GM18867 (cell line): ENCODE measurements at regions not wholly inside any gene's neighbourhood (a gene's known extent, or its start where the extent isn't known, plus 50 kb on each side); places are given as distances from the start of the nearest gene placed in this dataset.
"Not testable (repeated sequence)": the region's sequence is repeated elsewhere in the genome, so short reads cannot be mapped to it uniquely, and the experiment has no call there.

ENCODE experiments used
- ATAC-seq: cut with Tn5 transposase; IDR thresholded peaks from one replicate; pipeline ENCODE4 v1.9.1; 2021; ENCODE audit warnings: mild to moderate bottlenecking, moderate library complexity; ENCODE audit not compliant: unreplicated experiment

DNA sequence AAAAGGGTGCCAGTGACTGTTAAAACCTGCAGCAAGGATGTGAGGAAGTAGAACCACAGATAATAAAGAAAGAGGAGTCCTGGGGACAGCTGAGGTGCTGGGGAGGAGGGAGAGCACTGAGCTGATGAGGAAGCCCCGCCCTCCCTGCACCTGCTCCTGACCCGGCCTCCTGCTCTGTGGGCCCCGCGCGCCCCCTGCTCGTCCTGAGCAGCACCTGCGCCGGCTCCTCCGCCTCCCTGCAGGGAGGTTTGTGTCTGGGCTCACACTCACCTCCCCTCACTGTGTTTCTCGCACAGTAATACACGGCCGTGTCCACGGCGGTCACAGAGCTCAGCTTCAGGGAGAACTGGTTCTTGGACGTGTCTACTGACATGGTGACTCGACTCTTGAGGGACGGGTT is 797.6 kb downstream of the TMEM121 start:
- ATAC-seq = not testable (repeated sequence)

DNA sequence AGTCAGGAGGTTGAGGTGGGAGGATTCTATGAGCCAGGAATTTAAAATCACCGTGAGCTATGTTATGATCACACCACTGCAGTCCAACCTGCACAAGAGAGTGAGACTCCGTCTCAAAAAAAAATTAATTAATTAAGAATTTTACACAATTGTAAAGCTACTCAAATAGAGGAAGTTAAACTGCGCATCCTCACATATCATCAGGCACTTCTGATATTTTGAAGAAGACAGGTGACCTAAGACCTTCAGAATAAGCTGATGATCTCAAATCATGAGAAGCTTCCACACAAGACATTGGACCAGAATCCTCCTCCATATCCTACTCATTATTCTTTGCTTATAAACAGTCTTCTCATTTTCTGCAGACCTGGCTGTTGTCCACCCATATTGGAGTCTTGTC is 800.9 kb downstream of the TMEM121 start:
- no peak for ATAC-seq

DNA sequence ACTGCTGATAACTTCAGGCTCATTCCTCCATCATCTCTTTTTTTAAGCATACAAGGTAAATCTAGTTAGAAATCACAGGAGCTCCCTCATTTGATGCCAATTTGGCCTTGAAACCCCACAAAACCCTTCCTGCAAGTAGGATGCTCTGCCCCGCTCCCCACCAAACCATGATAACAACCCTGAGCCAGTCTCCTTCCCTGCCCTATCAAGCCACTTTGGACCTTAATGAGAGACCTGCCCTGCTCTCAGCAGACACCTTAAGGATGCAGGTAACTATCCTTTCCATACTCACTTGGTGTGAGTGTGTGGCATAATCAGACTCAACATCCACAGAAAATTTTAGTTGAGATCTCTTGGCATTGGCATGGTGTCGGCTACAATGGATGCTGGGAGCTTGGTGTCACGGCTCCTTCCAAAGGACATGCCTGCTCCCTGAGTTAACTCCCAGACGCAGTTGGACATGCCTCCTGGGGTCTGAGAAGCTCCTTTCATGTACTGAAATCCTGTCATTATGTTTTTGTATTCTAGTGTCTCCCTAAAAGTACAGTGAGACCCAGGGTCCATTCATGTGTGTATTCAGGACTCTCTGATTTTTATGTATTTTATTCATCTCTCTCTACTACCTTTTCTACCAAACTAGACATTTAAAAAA is 801.4 kb downstream of the TMEM121 start:
- ATAC-seq = not testable (repeated sequence)

DNA sequence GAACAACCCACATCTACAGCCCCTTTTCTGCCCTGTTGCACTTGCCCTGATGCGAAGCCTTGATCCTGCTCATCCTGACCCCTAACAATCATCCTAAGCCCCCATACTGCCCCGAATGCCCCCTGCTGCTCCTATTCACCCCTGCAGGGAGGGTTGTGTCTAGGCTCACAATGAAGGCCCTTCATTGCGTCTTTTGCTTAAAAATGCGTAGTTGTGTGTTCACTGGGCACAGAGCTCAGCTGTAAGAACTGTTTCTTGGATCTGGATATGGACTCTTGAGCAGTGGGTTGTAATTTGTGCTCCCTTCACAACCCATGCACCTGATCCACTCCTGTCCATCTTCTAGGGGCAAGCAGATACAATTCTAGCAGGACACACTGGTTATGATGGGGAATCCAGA is 802.9 kb downstream of the TMEM121 start:
- ATAC-seq = not testable (repeated sequence)

DNA sequence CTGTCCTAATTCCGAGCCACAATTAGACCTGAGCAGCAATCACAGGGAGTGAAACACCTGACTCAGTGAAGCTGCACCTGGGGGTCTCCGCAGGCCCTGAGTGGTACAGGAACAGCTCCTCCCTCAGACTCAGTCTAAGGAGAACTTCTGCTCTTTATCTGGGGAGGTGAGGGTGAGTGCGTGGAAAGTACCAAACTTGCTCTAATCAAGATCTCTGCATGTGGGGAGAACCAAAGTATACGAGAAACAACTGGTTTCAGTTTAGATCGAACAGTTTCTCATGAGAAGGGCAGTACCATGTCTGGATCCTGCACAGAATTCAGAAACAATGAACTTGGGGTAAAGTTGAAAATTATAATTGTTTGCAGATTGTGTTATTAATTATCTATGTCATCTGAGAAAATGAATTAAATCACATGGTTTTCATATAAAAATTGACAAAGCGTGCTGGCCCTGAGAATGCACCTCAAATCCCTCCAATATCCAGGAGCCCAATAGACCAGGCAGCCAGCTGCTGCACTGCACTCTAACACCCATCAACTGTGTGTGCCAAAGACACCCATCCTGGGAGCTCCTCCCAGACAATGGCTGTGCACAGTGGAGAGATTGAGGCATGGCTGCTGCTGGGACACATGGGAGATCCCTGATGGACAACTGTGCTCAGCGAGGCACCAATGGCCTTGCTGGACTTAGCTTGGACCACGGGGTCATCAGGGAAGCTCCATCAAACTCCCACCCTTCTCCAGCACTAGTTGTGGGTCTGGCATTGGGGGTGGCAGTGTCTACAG is 803.8 kb downstream of the TMEM121 start:
- not testable (repeated sequence) for ATAC-seq

DNA sequence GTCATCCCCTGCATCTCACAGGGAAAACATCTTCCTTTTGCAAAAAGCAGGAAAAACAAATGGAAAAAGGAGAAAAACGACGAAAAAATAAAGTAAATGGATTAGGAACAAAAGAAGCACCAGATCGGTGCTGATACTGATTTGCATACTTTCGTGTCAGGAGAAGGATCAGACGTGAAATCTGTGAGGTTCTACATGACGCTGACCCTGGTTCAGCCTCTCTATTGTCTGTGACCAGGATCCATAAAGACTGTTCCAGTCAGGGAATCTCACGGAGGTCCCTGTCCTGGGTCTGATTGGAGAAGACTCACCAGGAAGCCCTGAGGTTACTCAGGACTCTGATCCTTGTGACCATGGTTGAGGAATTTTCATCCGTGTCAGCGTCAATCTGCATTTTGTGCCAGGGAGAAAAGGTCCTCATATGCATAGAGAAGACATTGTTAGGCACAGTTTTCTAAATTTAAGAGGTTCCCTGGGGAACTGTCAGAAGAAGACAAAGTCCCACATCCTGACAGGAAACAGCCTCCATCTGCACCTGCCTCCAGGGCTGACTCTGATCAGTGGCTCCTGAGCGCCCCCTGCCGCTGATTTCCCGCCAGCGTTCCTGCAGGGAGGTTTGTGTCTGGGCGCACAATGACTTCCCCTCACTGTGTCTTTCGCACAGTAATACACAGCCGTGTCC is 808.2 kb downstream of the TMEM121 start:
- ATAC-seq = not testable (repeated sequence)

DNA sequence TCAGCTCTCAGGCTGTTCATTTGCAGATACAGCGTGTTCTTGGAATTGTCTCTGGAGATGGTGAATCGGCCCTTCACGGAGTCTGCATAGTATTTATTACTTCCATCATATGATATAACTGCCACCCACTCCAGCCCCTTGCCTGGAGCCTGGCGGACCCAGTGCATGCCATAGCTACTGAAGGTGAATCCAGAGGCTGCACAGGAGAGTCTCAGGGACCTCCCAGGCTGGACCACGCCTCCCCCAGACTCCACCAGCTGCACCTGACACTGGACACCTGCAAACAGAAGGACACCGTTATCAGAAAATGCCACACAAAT is 808.7 kb downstream of the TMEM121 start:
- not testable (repeated sequence) for ATAC-seq

DNA sequence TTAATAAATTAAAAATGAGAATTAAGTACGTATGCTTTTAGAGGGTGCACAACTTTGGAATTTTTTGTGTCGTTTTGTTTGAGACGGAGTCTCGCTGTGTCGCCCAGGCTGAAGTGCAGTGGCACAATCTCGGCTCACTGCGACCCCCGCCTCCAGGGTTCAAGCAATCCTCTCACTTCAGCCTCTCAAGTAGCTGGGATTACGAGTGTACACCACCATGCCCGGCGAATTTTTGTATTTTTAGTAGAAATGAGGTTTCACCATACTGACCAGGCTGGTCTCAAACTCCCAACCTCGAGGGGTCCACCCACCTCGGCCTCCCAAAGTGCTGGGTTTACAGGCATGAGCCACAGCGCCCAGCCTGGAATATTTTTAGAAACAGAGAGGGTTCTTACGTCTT is 812.4 kb downstream of the TMEM121 start:
- not testable (repeated sequence) for ATAC-seq

DNA sequence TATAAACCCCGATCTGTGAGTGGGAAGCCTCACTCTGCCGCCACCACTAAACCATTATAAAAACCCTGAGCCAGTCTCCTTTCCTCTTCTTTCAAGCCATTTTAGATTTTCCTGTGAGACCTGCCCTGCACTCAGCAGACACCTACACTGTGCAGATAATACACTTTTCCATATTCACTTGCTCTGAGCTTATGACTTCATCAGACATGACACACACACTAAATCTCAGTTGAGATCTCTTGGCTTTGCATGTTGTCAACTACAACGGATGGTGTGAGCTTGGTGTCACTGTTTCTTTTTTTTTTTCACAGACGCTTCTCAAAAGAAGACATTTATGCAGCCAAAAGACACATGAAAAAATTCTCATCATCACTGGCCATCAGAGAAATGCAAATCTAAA is 814.3 kb downstream of the TMEM121 start:
- not testable (repeated sequence) for ATAC-seq

DNA sequence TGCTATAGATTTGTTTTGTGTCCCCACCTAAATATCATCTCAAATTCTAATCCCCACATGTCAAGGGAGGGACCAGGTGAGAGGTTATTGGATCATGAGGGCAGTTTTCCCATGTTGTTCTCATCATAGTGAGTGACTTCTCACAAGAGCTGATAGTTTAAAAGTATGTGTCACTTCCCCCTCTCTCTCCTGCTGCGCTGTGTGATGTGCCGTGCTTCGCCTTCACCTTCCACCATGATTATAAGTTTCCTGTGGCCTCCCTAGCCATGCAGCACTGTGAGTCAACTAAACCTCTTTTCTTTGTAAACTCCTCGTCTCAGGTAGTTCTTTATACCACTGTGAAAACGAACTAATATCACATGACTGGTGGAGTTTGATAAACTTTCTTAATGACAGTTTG is 814.8 kb downstream of the TMEM121 start:
- ATAC-seq = not testable (repeated sequence)

DNA sequence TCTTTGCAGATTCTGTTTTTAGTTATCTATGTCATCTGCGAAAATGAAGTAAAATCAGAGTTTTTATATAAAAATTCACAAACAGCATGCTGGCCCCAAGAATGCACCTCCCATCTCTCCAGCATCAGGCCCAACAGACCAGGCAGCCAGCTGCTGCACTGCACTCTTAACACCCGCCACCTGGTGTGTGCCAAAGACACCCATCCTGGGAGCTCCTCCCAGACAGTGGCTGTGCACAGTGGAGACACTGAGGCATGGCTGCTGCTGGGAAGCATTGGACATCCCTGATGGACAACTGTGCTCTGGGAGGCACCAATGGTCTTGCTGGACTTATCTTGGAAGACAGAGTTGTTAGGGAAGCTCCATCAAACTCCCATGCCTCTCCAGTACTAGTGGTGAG is 817.2 kb downstream of the TMEM121 start:
- ATAC-seq = no peak

DNA sequence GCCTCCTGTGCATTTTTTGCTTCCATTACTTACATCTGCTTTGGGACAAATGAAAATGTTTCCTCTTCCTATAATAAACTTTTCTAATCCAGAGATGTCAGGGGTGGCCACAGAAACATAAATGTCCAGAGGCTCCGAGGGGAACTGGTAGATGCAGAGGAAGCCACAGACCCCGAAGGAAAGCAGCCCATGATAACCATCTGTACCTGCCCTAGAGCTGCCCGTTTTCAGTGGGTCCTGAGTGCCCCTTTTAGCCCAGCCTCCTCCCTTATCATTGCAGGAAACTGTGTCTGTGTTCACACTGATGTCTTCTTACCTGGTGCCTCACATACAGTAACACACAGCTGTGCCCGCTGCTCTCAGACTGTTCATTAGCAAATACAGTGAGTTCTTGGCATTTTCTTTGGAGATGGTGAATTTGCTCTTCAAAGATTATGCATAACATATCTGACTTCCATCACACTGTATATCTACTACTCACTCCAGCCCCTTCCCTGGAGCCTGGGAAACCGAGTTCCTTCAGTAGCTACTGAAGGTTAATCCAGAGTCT is 817.8 kb downstream of the TMEM121 start:
- ATAC-seq = not testable (repeated sequence)

DNA sequence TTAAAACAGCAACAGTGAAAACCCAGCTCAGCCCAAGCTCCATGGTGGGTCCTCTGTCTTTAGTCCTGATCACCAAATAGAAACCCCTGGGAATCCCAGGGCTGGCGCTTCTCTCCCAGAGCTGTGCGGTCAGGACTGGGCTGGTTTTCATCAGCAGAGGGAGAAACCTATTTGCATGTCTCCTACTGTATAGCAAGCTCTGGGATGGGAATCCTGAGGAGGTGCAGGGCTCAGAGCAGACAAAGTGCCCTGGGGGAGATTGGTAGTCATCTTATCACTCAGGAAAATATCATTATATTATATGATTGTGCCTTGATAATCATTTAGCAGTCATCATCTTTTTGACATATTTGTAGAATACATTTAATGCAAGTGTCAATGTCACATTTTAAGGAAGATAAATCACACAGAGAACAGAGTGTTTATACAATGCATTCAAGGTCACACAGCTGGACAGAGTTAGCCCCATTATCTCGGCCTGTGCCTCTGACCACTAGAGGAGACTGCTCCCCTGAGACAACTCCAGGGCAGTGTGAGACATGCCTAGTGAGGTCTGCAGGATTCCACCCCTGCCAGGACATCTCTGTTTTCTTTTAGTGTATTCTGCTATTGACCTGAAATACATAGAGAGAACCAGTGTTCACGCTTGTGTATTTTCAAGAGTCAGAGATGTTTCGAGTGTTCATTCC is 818.6 kb downstream of the TMEM121 start:
- ATAC-seq = not testable (repeated sequence)

DNA sequence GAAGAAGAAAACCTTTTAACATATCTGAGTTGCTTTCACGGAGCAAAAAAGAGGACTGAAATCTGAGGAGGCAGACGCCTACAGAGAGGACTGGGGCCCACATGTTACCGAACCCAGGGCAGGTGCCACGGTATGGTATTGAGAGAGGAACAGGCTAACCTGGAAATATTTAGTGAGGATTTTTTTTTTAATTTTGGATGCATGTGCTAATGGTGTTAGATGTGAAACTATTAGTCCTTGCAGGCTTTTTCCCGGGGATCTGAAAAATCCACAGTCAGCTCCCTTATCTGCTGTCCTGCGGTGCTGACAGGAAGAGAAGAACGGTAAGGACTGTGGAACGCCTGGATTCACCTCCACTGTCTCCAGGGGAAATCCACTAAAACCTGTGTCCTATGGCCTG is 819.7 kb downstream of the TMEM121 start:
- no peak for ATAC-seq

DNA sequence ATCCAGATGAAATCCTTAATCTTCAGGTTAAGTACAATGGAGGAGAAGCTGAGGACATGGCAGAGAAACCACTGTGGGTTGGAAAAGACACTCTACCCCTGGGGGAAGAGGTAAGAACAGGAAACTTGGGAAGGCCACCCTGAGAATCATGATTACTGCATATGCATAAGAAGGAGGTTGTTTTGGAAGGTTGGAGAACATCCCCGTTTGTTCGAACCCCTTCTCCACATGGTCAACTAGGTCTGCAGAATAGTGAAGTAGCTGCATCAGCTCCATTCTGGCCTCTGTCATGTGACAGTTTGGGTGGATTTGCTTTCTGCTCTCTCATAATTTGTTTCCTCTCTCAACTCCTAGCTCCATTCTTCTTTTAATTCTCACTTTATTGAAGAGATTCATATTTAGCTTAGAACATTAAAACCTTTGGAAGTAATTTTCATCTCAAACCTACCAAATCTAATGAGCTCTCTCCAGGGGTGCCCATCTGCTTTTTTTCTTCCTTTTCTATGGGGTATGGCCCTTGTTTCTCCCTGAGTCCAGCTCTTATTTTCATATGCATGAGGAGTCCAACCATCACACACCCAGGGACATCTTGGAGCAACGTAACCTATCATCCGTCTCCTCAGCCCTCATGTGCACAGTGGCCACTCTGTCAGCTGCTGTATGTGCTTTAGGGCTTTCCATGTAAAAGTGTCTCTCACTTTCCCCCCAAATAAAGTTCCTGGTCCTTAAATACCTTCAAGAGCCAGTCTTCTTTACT is 820.3 kb downstream of the TMEM121 start:
- no peak for ATAC-seq

DNA sequence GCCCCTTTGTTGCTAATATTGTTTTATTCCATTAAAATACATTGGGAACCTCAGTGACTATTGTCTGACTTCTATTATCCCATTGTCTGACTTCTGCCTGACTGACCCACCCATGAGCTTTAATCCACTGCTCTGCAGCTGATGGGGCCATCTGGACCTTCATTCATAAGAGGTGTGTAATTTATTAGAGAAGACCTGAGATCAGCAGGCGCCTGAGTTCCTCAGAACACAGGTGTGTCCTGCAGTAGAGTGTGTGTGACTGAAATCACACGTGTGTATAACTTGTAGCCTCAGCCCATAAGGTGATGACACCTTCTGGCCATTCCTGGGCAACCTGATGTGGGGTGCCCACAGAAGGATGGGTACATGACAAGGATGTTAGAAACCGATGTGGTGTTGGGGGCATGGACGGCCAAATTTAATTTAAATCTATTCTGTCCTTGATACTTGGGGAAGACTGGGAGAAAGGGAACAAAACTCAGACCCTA is 821.0 kb downstream of the TMEM121 start:
- ATAC-seq = no peak

DNA sequence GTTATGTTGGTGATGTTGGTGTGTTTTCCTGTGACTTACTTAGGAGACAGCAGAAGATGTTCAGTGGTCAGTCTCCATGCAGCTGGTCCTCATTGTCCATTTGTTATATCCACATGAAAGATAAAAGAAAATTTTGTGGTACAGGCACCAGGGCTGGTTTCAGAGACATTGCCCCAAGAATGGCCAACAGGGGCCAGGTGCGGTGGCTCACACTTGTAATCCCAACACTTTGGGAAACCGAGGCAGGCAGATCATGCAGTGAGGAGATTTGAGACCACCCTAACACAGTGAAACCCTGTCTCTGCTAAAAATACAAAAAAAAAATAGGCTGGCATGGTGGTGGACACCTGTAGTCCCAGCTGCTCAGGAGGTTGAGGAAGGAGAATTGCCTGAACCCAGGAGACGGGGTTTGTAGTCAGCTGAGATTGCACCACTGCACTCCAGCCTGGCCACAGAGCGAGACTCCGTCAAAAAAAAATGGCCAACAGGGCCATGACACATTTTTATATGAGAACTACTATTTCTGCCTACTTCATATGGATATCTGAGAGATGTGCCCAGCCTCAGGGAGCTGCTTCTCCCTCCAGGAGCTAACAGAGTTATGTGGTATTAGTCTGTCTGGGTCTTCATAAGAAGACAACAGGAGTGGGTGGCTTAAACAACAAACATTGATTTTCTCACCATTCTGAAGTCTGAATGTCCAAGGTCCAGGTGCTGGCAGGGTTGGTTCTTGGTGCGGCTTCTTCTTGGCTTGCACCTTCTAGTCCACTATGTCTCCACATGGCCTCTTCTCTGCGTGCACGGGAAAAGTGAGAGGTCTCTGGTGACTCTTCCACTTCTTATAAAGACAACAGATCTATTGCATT is 821.7 kb downstream of the TMEM121 start:
- ATAC-seq = no peak

DNA sequence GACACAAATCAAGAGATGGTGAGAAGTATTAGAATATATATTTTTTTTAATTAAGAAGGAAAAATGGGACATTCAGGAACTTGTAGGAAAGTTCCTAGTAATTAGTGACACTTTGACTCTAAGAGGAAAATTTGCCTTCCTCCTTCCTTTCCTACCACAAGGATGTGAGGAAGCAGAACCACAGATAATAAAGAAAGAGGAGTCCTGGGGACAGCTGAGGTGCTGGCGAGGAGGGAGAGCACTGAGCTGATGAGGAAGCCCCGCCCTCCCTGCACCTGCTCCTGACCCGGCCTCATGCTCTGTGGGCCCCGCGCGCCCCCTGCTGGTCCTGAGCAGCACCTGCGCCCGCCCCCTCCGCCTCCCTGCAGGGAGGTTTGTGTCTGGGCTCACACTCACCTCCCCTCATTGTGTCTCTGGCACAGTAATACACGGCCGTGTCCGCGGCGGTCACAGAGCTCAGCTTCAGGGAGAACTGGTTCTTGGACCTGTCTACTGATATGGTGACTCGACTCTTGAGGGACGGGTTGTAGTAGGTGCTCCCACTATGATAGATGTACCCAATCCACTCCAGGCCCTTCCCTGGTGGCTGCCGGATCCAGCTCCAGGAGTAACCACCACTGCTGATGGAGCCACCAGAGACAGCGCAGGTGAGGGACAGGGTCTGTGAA is 822.6 kb downstream of the TMEM121 start:
- not testable (repeated sequence) for ATAC-seq
